ENCODE measurements at regions not wholly inside any gene's neighbourhood (a gene's known extent, or its start where the extent isn't known, plus 50 kb on each side); places are given as distances from the start of the nearest gene placed in this dataset.

DNA sequence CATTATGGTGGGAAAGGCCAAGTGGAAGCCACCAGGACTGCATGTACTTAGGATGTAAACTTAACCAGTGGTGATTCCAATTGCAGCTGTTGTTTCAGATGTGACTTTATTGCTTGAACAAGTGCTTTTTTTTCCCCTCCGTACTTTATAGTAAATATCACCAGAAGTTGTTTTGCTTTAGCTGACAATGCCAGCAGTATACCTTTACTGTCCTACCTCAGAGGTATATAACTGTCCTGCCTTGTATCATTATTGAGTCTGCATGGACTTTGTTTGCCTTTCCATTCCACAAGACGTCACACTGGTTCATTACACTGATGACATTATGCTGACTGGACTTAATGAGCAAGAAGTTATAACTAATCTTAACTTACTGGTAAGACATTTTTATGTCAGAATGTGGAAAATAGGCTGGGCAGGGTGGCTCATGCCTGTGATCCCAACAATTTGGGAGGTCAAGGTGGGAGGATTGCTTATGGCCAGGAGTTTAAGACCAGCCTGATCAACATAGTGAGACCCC, 77.1 kb upstream of the RAB18 start:
- DNase-seq (ENCODE audit: low read depth, low spot score) (no peak), FAIRE-seq (no peak)
- H3K4me1 ChIP-seq (ENCODE audit: control insufficient read depth, extremely low read depth, insufficient read depth, low read length), result no peaks in the 10 kb centered on the region
- H2AFZ ChIP-seq (ENCODE audit: low read depth, low read length), result no peak overlapping the region
- no peaks in the 10 kb centered on the region for H3K36me3 ChIP-seq (ENCODE audit: control insufficient read depth in 2 of 2, extremely low read depth in 1 of 2, insufficient read depth in 2 of 2, low read length in 2 of 2)
- no peaks in the 10 kb centered on the region for H3K9me3 ChIP-seq (replicated peaks; ENCODE audit: control insufficient read depth, insufficient read depth, low read length)
- ChIA-PET POLR2A (no interaction called here), CTCF (no interaction called here)
- H3K27ac ChIP-seq (ENCODE audit: insufficient read depth, low read depth, low read length), result no peak overlapping the region
- TF ChIP-seq, protein P1, sequence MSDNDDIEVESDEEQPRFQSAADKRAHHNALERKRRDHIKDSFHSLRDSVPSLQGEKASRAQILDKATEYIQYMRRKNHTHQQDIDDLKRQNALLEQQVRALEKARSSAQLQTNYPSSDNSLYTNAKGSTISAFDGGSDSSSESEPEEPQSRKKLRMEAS (IDR thresholded peaks at IDR 0.05; ENCODE audit: insufficient read depth, insufficient read length), result no peak
- no peak for TF ChIP-seq GATA2 (IDR thresholded peaks at IDR 0.05; ENCODE audit: insufficient read depth, insufficient read length, low read depth, low read length)
- TF ChIP-seq MYC (IDR thresholded peaks at IDR 0.05; ENCODE audit: low read depth, low read length), result no peak
- TF ChIP-seq JUN (IDR thresholded peaks at IDR 0.05; ENCODE audit: borderline replicate concordance, insufficient read depth, insufficient read length, low read depth), result no peak
- no peak for TF ChIP-seq POLR2AphosphoS5 (IDR thresholded peaks at IDR 0.05; ENCODE audit: insufficient read depth, low read depth, low read length)
- TF ChIP-seq POLR2A (IDR thresholded peaks at IDR 0.05; ENCODE audit: low read depth, low read length), result no peak
- TF ChIP-seq FOS (IDR thresholded peaks at IDR 0.05; ENCODE audit: borderline replicate concordance, insufficient read depth, low read length), result no peak
- TF ChIP-seq, protein P2, sequence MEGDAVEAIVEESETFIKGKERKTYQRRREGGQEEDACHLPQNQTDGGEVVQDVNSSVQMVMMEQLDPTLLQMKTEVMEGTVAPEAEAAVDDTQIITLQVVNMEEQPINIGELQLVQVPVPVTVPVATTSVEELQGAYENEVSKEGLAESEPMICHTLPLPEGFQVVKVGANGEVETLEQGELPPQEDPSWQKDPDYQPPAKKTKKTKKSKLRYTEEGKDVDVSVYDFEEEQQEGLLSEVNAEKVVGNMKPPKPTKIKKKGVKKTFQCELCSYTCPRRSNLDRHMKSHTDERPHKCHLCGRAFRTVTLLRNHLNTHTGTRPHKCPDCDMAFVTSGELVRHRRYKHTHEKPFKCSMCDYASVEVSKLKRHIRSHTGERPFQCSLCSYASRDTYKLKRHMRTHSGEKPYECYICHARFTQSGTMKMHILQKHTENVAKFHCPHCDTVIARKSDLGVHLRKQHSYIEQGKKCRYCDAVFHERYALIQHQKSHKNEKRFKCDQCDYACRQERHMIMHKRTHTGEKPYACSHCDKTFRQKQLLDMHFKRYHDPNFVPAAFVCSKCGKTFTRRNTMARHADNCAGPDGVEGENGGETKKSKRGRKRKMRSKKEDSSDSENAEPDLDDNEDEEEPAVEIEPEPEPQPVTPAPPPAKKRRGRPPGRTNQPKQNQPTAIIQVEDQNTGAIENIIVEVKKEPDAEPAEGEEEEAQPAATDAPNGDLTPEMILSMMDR (IDR thresholded peaks at IDR 0.05; ENCODE audit: extremely low read depth in 1 of 2, insufficient read depth in 1 of 2, low read depth in 1 of 2, low read length in 2 of 2), result no peak
- TF ChIP-seq EZH2 (IDR thresholded peaks at IDR 0.05; ENCODE audit: borderline replicate concordance, low read depth, low read length, severe bottlenecking), result no peak
- H3K9ac ChIP-seq (replicated peaks; ENCODE audit: extremely low read depth, insufficient read depth, low read length), result no peak overlapping the region
- H3K4me2 ChIP-seq (ENCODE audit: insufficient read depth, low read length), result no peak overlapping the region
- intact Hi-C loops (cut with micrococcal nuclease), result no loop called here
- no peak overlapping the region for H3K4me3 ChIP-seq (replicated peaks in 1 of 3; ENCODE audit: insufficient read depth in 1 of 3, low read depth in 1 of 3, low read length in 3 of 3)
- H3K79me2 ChIP-seq (ENCODE audit: control insufficient read depth, insufficient read depth, low read length), result no peaks in the 10 kb centered on the region
- dilution Hi-C loops (cut with MboI; ENCODE audit: extremely low pct_ligation_motif_present, low sequenced_read_pairs), result no loop called here
- no peaks in the 10 kb centered on the region for H4K20me1 ChIP-seq (replicated peaks; ENCODE audit: control insufficient read depth, extremely low read depth, insufficient read depth, low read length)
- peaks cover 0 to 1% of the 10 kb centered on the region in 2 experiments for H3K27me3 ChIP-seq (ENCODE audit: control insufficient read depth in 2 of 2, insufficient read depth in 2 of 2, low read length in 2 of 2)
- H3K9me1 ChIP-seq (replicated peaks; ENCODE audit: control insufficient read depth, extremely low read depth, insufficient read depth, low read length), result no peaks in the 10 kb centered on the region
- no TSS peak for BruUV-seq (replicated peaks)
